ENCODE measurements at regions not wholly inside any gene's neighbourhood (a gene's known extent, or its start where the extent isn't known, plus 50 kb on each side); places are given as distances from the start of the nearest gene placed in this dataset.

- no peak overlapping the region for H3K9ac ChIP-seq (ENCODE audit: low read length in 3 of 3)
- DNase-seq (no peak), FAIRE-seq (no peak)
- H3K27me3 ChIP-seq (ENCODE audit: control insufficient read depth, insufficient read depth, low read length): no peaks in the 10 kb centered on the region
- H3K4me3 ChIP-seq (ENCODE audit: low read length in 3 of 3): no peak overlapping the region
- no peaks in the 10 kb centered on the region for H3K9me3 ChIP-seq (ENCODE audit: control insufficient read depth in 2 of 3, insufficient read depth in 1 of 3, low read length in 3 of 3)
- no peak for TF ChIP-seq CTCF (IDR thresholded peaks at IDR 0.05; ENCODE audit: borderline replicate concordance, extremely low read depth, insufficient read depth)
- intact Hi-C loops (cut with DNase I): no loop called here
- H3K36me3 ChIP-seq (ENCODE audit: control insufficient read depth in 2 of 3, insufficient read depth in 3 of 3, low read length in 3 of 3): no peaks in the 10 kb centered on the region
- H3K27ac ChIP-seq (ENCODE audit: low read depth in 2 of 2, low read length in 2 of 2): no peak overlapping the region
- H3K4me1 ChIP-seq (ENCODE audit: control insufficient read depth in 2 of 3, insufficient read depth in 2 of 3, low read depth in 1 of 3, low read length in 3 of 3): no peaks in the 10 kb centered on the region
Observed at GRCh38 chr10:63057509-63057908, 75.6 kb upstream of the NRBF2 start.

DNA sequence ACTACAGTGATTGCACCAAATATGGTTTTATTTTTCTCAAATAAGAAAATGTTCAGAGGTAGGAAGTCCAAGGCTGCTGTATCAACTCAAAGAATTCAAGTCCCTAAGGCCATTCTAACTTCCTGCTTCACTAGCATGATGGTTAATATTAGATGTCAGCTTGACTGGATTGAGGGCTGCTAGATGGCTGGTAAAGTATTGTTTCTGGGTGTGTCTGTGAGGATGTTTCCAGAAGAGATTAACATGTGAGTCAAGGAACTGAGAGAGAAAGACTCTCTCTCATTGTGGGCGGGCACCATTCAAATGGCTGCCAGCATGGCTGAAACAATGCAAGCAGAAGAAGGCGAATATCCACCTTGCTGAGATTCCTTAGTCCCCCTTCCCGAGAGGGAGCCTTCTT is 77.4 kb upstream of the NRBF2 start:
- Histone ChIP-seq H3K27me3 (ENCODE audit: control insufficient read depth, insufficient read depth, low read length) (no peaks in the 10 kb centered on the region), H3K36me3 (ENCODE audit: control insufficient read depth in 2 of 3, insufficient read depth in 3 of 3, low read length in 3 of 3) (no peaks in the 10 kb centered on the region), H3K4me1 (ENCODE audit: control insufficient read depth in 2 of 3, insufficient read depth in 2 of 3, low read depth in 1 of 3, low read length in 3 of 3) (no peaks in the 10 kb centered on the region), H3K27ac (ENCODE audit: low read depth in 2 of 2, low read length in 2 of 2) (no peak overlapping the region), H3K9ac (ENCODE audit: low read length in 3 of 3) (no peak overlapping the region), H3K4me3 (ENCODE audit: low read length in 3 of 3) (no peak overlapping the region), H3K9me3 (ENCODE audit: control insufficient read depth in 2 of 3, insufficient read depth in 1 of 3, low read length in 3 of 3) (no peaks in the 10 kb centered on the region)
- DNase-seq: no peak
- TF ChIP-seq CTCF (IDR thresholded peaks at IDR 0.05; ENCODE audit: borderline replicate concordance, extremely low read depth, insufficient read depth): no peak
- intact Hi-C loops (cut with DNase I): no loop called here
- no peak for FAIRE-seq

GRCh38 chr10:63054889-63055611 is 78.1 kb upstream of the NRBF2 start:
- Histone ChIP-seq H3K27me3 (ENCODE audit: control insufficient read depth, insufficient read depth, low read length) (no peaks in the 10 kb centered on the region), H3K4me3 (ENCODE audit: low read length in 3 of 3) (no peak overlapping the region), H3K36me3 (ENCODE audit: control insufficient read depth in 2 of 3, insufficient read depth in 3 of 3, low read length in 3 of 3) (no peaks in the 10 kb centered on the region), H3K9ac (ENCODE audit: low read length in 3 of 3) (no peak overlapping the region), H3K4me1 (ENCODE audit: control insufficient read depth in 2 of 3, insufficient read depth in 2 of 3, low read depth in 1 of 3, low read length in 3 of 3) (no peaks in the 10 kb centered on the region), H3K27ac (ENCODE audit: low read depth in 2 of 2, low read length in 2 of 2) (no peak overlapping the region), H3K9me3 (ENCODE audit: control insufficient read depth in 2 of 3, insufficient read depth in 1 of 3, low read length in 3 of 3) (no peaks in the 10 kb centered on the region)
- TF ChIP-seq CTCF (IDR thresholded peaks at IDR 0.05; ENCODE audit: borderline replicate concordance, extremely low read depth, insufficient read depth): no peak
- FAIRE-seq (no peak), DNase-seq (no peak)
- intact Hi-C loops (cut with DNase I): no loop called here

- Histone ChIP-seq H3K4me1 (ENCODE audit: control insufficient read depth in 2 of 3, insufficient read depth in 2 of 3, low read depth in 1 of 3, low read length in 3 of 3) (no peaks in the 10 kb centered on the region), H3K27me3 (ENCODE audit: control insufficient read depth, insufficient read depth, low read length) (no peaks in the 10 kb centered on the region), H3K9me3 (ENCODE audit: control insufficient read depth in 2 of 3, insufficient read depth in 1 of 3, low read length in 3 of 3) (no peaks in the 10 kb centered on the region), H3K9ac (ENCODE audit: low read length in 3 of 3) (no peak overlapping the region), H3K4me3 (ENCODE audit: low read length in 3 of 3) (no peak overlapping the region), H3K27ac (ENCODE audit: low read depth in 2 of 2, low read length in 2 of 2) (no peak overlapping the region), H3K36me3 (ENCODE audit: control insufficient read depth in 2 of 3, insufficient read depth in 3 of 3, low read length in 3 of 3) (no peaks in the 10 kb centered on the region)
- DNase-seq (no peak), FAIRE-seq (no peak)
- no peak for TF ChIP-seq CTCF (IDR thresholded peaks at IDR 0.05; ENCODE audit: borderline replicate concordance, extremely low read depth, insufficient read depth)
- intact Hi-C loops (cut with DNase I): no loop called here
Observed at GRCh38 chr10:63052083-63052482, 81.0 kb upstream of the NRBF2 start.

All from kidney (tissue), 13 donors.